CD14-positive monocyte (primary cell): ENCODE measurements at regions not wholly inside any gene's neighbourhood (a gene's known extent, or its start where the extent isn't known, plus 50 kb on each side); places are given as distances from the start of the nearest gene placed in this dataset.
"Not testable (repeated sequence)": the region's sequence is repeated elsewhere in the genome, so short reads cannot be mapped to it uniquely, and the experiment has no call there.

Source experiments
- DNase-seq, 3 donors: peaks; one replicate each; pipeline ENCODE4 v3.0.0-alpha.2; 2011 to 2022
- H2AFZ ChIP-seq: 2 replicates; pipeline ENCODE4 v1.6.0; 2012; ENCODE audit warnings: mild to moderate bottlenecking, low read depth, low read length, inconsistent platforms; ENCODE audit not compliant: insufficient read depth, poor library complexity, severe bottlenecking
- H3K27ac ChIP-seq, 2 donors: 1 replicate in 1 of 2; 2 replicates in 1 of 2; pipeline ENCODE4 v1.5.1; 2012 to 2013; ENCODE audit warnings: low read length in 2 of 2, control low read depth in 1 of 2, inconsistent platforms in 1 of 2, low read depth in 1 of 2, mild to moderate bottlenecking in 1 of 2
- H3K27me3 ChIP-seq, 2 donors: one replicate each; pipeline versions ENCODE4 v1.6.0 to v1.6.1; 2011 to 2013; ENCODE audit warnings: low read length in 2 of 2; ENCODE audit not compliant: control insufficient read depth in 2 of 2, insufficient read depth in 2 of 2
- H3K36me3 ChIP-seq, 2 donors: replicated peaks in 1 of 2; 1 replicate in 1 of 2; 2 replicates in 1 of 2; pipeline versions ENCODE4 v1.5.1 to v1.6.1; 2012 to 2013; ENCODE audit warnings: low read length in 2 of 2, control low read depth in 1 of 2, inconsistent platforms in 1 of 2, mild to moderate bottlenecking in 1 of 2; ENCODE audit not compliant: insufficient read depth in 2 of 2, control insufficient read depth in 1 of 2
- H3K4me1 ChIP-seq, 2 donors: 1 replicate in 1 of 2; 2 replicates in 1 of 2; pipeline versions ENCODE4 v1.5.1 to v1.6.1; 2012 to 2013; ENCODE audit warnings: low read length in 2 of 2, control low read depth in 1 of 2, inconsistent platforms in 1 of 2, mild to moderate bottlenecking in 1 of 2, moderate library complexity in 1 of 2; ENCODE audit not compliant: insufficient read depth in 2 of 2, control insufficient read depth in 1 of 2
- H3K4me2 ChIP-seq: replicated peaks from 2 replicates; pipeline ENCODE3; 2012; ENCODE audit warnings: low read length, moderate library complexity, mild to moderate bottlenecking; ENCODE audit not compliant: poor library complexity, severe bottlenecking; ENCODE audit errors: extremely low read depth
- H3K4me3 ChIP-seq, 3 experiments: fragments of 200-600 bp in 1 of 3; sonication (generic) in 1 of 3; replicated peaks in 1 of 3; 1 replicate in 2 of 3; 2 replicates in 1 of 3; pipeline ENCODE4 v1.5.1; 2011 to 2013; ENCODE audit warnings: low read length in 3 of 3, mild to moderate bottlenecking in 3 of 3, control low read depth in 2 of 3, low read depth in 2 of 3, inconsistent platforms in 1 of 3, moderate library complexity in 1 of 3
- H3K79me2 ChIP-seq: 2 replicates; pipeline ENCODE4 v1.6.0; 2012; ENCODE audit warnings: mild to moderate bottlenecking, control low read depth, inconsistent platforms, low read length, moderate library complexity; ENCODE audit not compliant: insufficient read depth
- H3K9ac ChIP-seq: 2 replicates; pipeline ENCODE4 v1.6.0; 2017; ENCODE audit warnings: low read length, mild to moderate bottlenecking; ENCODE audit not compliant: insufficient read depth, poor library complexity, severe bottlenecking
- H3K9me3 ChIP-seq, 2 donors: replicated peaks in 1 of 2; 1 replicate in 1 of 2; 2 replicates in 1 of 2; pipeline versions ENCODE4 v1.5.1 to v1.6.1; 2012 to 2013; ENCODE audit warnings: low read length in 2 of 2, control low read depth in 1 of 2; ENCODE audit not compliant: control insufficient read depth in 1 of 2, insufficient read depth in 1 of 2
- H4K20me1 ChIP-seq: 2 replicates; pipeline ENCODE4 v1.6.0; 2012; ENCODE audit warnings: mild to moderate bottlenecking, low read length, control low read depth, moderate library complexity; ENCODE audit not compliant: insufficient read depth
- H3K27ac Mint-ChIP-seq, 7 donors: one replicate each; pipeline ENCODE4 v1.8.0; 2020; ENCODE audit warnings: mild to moderate bottlenecking in 7 of 7, mixed read lengths in 7 of 7, moderate library complexity in 6 of 7, inconsistent platforms in 2 of 7
- H3K27me3 Mint-ChIP-seq, 3 donors: one replicate each; pipeline ENCODE4 v1.8.0; 2021 to 2022; ENCODE audit warnings: low read depth in 3 of 3, mild to moderate bottlenecking in 3 of 3, mixed read lengths in 3 of 3, moderate library complexity in 3 of 3, inconsistent platforms in 1 of 3
- H3K36me3 Mint-ChIP-seq, 2 donors: one replicate each; pipeline ENCODE4 v1.8.0; 2020; ENCODE audit warnings: mixed read lengths in 2 of 2, inconsistent platforms in 1 of 2, mild to moderate bottlenecking in 1 of 2
- H3K4me1 Mint-ChIP-seq: one replicate; pipeline ENCODE4 v1.8.0; 2020; ENCODE audit warnings: mild to moderate bottlenecking, mixed read lengths
- H3K4me3 Mint-ChIP-seq, 2 donors: one replicate each; pipeline ENCODE4 v1.8.0; 2020; ENCODE audit warnings: mild to moderate bottlenecking in 2 of 2, mixed read lengths in 2 of 2, moderate library complexity in 1 of 2
- H3K9me3 Mint-ChIP-seq, 7 donors: one replicate each; pipeline ENCODE4 v1.8.0; 2020 to 2022; ENCODE audit warnings: mixed read lengths in 7 of 7, mild to moderate bottlenecking in 6 of 7, moderate library complexity in 6 of 7, inconsistent platforms in 2 of 7
- WGBS: methylation state at CpG from one replicate; pipeline ENCODE4 v1.1.5; 2013; ENCODE audit warnings: missing lambda C conversion rate; ENCODE audit not compliant: insufficient coverage; 5-methylcytosine and 5-hydroxymethylcytosine counted together
- intact Hi-C, 2 donors: fragments of 100-400 bp; cut with micrococcal nuclease; formaldehyde crosslinking; loops; one replicate each; pipeline versions ENCODE4 v1.15.0 to v1.15.1; 2023

- H3K27ac ChIP-seq, H3K4me3 ChIP-seq, H4K20me1 ChIP-seq, H3K9me3 Mint-ChIP-seq, H3K36me3 ChIP-seq, H3K4me1 ChIP-seq, DNase-seq, H3K27me3 Mint-ChIP-seq, H3K27ac Mint-ChIP-seq, H3K9me3 ChIP-seq, intact Hi-C loops, H3K4me3 Mint-ChIP-seq, H3K27me3 ChIP-seq, H3K9ac ChIP-seq, H3K4me1 Mint-ChIP-seq, H3K4me2 ChIP-seq, H3K36me3 Mint-ChIP-seq, H3K79me2 ChIP-seq, H2AFZ ChIP-seq: not testable (repeated sequence)
- WGBS = no CpG with 5 or more reads among the region's 4 CpGs
These were observed 184.9 kb downstream of the POTEB start for GRCh38 chr15:21692471-21693102.

- no CpG with 5 or more reads among the region's 17 CpGs for WGBS
- H2AFZ ChIP-seq, H3K4me1 Mint-ChIP-seq, H3K9ac ChIP-seq, H3K36me3 ChIP-seq, DNase-seq, H4K20me1 ChIP-seq, H3K36me3 Mint-ChIP-seq, H3K9me3 ChIP-seq, H3K27ac ChIP-seq, H3K9me3 Mint-ChIP-seq, H3K4me3 ChIP-seq, H3K27me3 Mint-ChIP-seq, H3K4me1 ChIP-seq, intact Hi-C loops, H3K27me3 ChIP-seq, H3K27ac Mint-ChIP-seq, H3K4me2 ChIP-seq, H3K4me3 Mint-ChIP-seq, H3K79me2 ChIP-seq: not testable (repeated sequence)
These were observed 216.6 kb upstream of the POTEB3 start for GRCh38 chr15:21656798-21657397.

- intact Hi-C loops, H3K9me3 Mint-ChIP-seq, H3K4me3 ChIP-seq, H3K9me3 ChIP-seq, H3K27me3 Mint-ChIP-seq, H2AFZ ChIP-seq, DNase-seq, H3K36me3 ChIP-seq, H3K79me2 ChIP-seq, H3K4me2 ChIP-seq, H3K9ac ChIP-seq, H3K4me1 Mint-ChIP-seq, H3K27ac Mint-ChIP-seq, H3K27ac ChIP-seq, H3K36me3 Mint-ChIP-seq, H3K4me3 Mint-ChIP-seq, H3K27me3 ChIP-seq, H4K20me1 ChIP-seq, H3K4me1 ChIP-seq: not testable (repeated sequence)
- WGBS = no CpG with 5 or more reads among the region's 16 CpGs
These were observed 215.9 kb upstream of the POTEB3 start for GRCh38 chr15:21656114-21656746.

- H3K27ac ChIP-seq, H2AFZ ChIP-seq, H3K4me3 Mint-ChIP-seq, H3K27me3 ChIP-seq, H3K36me3 ChIP-seq, H3K27me3 Mint-ChIP-seq, H4K20me1 ChIP-seq, H3K27ac Mint-ChIP-seq, H3K36me3 Mint-ChIP-seq, H3K79me2 ChIP-seq, intact Hi-C loops, H3K9me3 Mint-ChIP-seq, H3K4me1 Mint-ChIP-seq, H3K4me2 ChIP-seq, H3K9me3 ChIP-seq, H3K4me3 ChIP-seq, H3K4me1 ChIP-seq, H3K9ac ChIP-seq, DNase-seq: not testable (repeated sequence)
- no CpG with 5 or more reads among the region's 5 CpGs for WGBS
These were observed 213.4 kb upstream of the POTEB3 start for GRCh38 chr15:21653707-21654106.
